Activated naive CD4-positive, alpha-beta T cell treated with anti-CD3 and anti-CD28 coated beads for 36 hours (primary cell): ENCODE measurements at regions not wholly inside any gene's neighbourhood (a gene's known extent, or its start where the extent isn't known, plus 50 kb on each side); places are given as distances from the start of the nearest gene placed in this dataset.

Experiments
- CTCF ChIA-PET: fragments of 350-600 bp; sonication (Branson Sonifier 250); formaldehyde crosslinking; loops from one replicate; lab custom pipeline; 2021; ENCODE audit warnings: antibody characterized with exemption; lab: Charles Lee
- DNase-seq: peaks from one replicate; pipeline ENCODE4 v3.0.0-alpha.2; 2020
- H3K27ac Mint-ChIP-seq: one replicate; pipeline ENCODE4 v1.8.0; 2021; ENCODE audit warnings: mild to moderate bottlenecking, mixed read lengths
- H3K27me3 Mint-ChIP-seq: one replicate; pipeline ENCODE4 v1.8.0; 2021; ENCODE audit warnings: low read depth, mixed read lengths
- H3K36me3 Mint-ChIP-seq: one replicate; pipeline ENCODE4 v1.8.0; 2021; ENCODE audit warnings: low read depth, mixed read lengths
- H3K4me1 Mint-ChIP-seq: one replicate; pipeline ENCODE4 v1.8.0; 2021; ENCODE audit warnings: low read depth, mixed read lengths
- H3K4me3 Mint-ChIP-seq: one replicate; pipeline ENCODE4 v1.8.0; 2021; ENCODE audit warnings: mild to moderate bottlenecking, moderate library complexity, mixed read lengths
- H3K9me3 Mint-ChIP-seq: one replicate; pipeline ENCODE4 v1.8.0; 2021; ENCODE audit warnings: mixed read lengths
- intact Hi-C: fragments of 100-400 bp; cut with micrococcal nuclease; formaldehyde crosslinking; loops from one replicate; pipeline ENCODE4 v1.15.1; 2023

DNA sequence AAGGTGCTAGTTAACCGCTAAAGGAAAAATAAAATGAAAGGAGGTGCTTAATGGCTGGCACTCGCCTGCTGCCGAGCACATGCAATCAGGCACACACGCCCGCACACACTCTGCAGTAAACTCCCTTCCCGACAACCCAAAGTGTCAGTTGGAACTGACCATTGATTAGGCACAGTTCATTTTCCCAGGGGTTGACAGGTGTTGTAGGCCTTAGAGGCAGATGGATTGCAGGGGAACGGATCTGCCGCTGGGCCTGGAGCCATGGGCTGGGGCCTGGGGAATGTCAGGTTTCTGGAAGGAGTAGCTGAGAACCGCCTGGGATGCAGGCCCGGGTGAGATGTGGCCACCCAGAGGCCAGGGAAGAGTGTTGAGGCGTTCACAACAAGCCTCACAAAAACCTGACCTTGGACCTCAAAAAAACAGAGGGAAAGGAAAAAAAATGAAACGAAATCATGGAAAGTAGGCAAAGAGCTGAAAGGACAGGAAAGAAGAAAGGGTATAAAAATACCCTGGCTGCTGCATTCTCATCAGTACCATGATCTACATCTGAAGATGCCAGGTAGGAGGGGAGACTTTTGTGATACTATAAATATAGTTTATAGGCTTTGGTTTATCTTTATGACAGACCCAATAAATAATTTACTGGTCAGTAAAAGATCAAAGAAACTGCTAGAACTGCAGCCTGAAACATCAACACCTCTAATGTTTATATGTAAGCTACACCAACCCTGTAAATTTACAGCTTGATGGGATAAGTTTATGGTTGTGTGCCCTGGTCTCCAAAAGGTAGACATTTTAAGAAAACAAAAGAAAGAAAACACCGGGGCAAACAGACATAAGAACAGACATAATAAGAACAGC lies 313.4 kb downstream of the BUD13 start:
- no peak for DNase-seq
- intact Hi-C loops = no loop called here
- Mint-ChIP-seq H3K4me3 (no peak overlapping the region), H3K9me3 (no peaks in the 10 kb centered on the region), H3K27ac (no peak overlapping the region), H3K4me1 (no peaks in the 10 kb centered on the region), H3K27me3 (peaks cover 22% of the 10 kb centered on the region), H3K36me3 (no peaks in the 10 kb centered on the region)
- CTCF ChIA-PET = no interaction called here

DNA sequence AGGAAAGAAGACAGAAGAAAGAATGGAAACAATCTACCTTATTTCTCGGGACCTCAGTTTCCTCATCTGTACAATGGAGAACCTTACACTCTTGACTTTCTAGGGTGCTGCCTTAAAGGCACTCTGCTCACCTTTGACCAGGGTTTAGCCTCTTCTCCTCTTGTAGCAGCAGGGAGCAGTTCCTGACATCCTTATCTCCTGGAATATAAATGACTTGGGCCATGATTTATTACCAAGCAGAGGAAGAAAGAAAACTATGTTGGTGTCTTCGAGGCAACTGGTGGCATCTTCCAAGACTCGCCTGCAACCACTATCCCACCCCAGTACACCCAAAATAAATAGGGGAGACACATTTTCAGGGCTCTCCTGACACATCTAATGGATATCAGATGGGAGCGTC lies 314.2 kb downstream of the BUD13 start:
- no peak for DNase-seq
- H3K36me3 Mint-ChIP-seq = no peaks in the 10 kb centered on the region
- H3K4me3 Mint-ChIP-seq = no peak overlapping the region
- intact Hi-C loops = no loop called here
- H3K4me1 Mint-ChIP-seq = no peaks in the 10 kb centered on the region
- no peak overlapping the region for H3K27ac Mint-ChIP-seq
- no peaks in the 10 kb centered on the region for H3K9me3 Mint-ChIP-seq
- CTCF ChIA-PET = no interaction called here
- H3K27me3 Mint-ChIP-seq = peaks cover 22% of the 10 kb centered on the region

DNA sequence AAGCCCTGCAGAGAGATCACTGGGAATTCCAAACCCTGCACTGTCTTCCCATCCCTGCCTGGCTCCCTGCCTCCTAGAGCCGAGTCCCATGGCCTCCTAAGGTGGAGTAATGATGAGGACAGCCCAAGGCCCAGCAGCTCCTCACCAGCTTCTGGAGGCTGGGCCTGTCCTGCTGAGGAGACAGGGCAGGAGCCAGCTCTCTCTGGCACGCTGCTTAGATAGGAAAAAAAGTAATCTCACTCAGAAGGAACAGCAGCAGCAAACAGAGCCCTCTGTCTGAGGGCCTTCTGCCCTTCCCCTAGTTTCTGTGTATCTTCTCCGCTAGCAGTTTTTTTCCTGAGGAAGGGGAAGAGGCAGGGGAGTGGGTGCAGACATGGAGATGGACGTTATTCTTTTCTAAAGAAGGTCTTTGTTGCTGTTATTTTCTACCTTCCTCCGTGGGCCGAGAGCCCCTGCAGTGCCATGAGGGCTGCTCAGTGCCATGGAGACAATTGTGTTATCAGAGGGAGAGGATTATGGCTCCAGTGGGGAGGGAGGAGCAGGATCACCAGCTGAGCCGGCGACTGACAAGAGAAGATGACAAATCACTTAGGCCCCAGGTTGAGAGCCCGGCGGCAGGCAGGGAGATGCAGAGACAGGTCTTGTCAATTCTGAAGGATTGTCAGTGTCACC lies 315.3 kb downstream of the BUD13 start:
- H3K27me3 Mint-ChIP-seq = peaks cover 21% of the 10 kb centered on the region
- no peaks in the 10 kb centered on the region for H3K9me3 Mint-ChIP-seq
- no peak overlapping the region for H3K27ac Mint-ChIP-seq
- CTCF ChIA-PET = no interaction called here
- no peaks in the 10 kb centered on the region for H3K36me3 Mint-ChIP-seq
- no peaks in the 10 kb centered on the region for H3K4me1 Mint-ChIP-seq
- no peak for DNase-seq
- intact Hi-C loops = no loop called here
- no peak overlapping the region for H3K4me3 Mint-ChIP-seq

DNA sequence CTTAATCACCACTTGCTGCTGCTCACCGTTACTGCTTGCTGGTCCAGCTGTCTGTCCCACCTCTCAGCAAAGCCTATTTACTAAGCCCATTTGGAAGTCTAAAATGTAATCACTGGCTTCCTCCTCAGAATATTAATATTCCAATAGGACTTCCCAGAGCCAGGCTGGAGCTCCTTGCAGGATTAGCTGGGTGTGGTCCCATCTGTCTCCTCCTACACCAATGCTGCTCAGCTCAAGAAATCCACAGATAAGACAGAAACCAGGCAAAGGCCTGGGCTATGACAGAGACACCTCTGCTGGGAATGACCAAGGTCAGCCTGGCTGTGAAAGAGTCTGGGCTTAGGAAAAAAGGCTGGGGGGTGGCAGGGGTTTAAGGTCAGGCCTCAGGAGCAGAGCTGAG lies 317.8 kb downstream of the BUD13 start:
- intact Hi-C loops = loop anchor here (1.0 to 5.0 kb wide), 2 partner anchors 187 to 236 kb away; no protein-coding TSS in a partner anchor
- CTCF ChIA-PET = interaction anchor here (1.1 to 1.8 kb wide), 4 partner anchors 187 to 259 kb away, joined by 4 to 9 read pairs (median 6); no protein-coding TSS in a partner anchor

DNA sequence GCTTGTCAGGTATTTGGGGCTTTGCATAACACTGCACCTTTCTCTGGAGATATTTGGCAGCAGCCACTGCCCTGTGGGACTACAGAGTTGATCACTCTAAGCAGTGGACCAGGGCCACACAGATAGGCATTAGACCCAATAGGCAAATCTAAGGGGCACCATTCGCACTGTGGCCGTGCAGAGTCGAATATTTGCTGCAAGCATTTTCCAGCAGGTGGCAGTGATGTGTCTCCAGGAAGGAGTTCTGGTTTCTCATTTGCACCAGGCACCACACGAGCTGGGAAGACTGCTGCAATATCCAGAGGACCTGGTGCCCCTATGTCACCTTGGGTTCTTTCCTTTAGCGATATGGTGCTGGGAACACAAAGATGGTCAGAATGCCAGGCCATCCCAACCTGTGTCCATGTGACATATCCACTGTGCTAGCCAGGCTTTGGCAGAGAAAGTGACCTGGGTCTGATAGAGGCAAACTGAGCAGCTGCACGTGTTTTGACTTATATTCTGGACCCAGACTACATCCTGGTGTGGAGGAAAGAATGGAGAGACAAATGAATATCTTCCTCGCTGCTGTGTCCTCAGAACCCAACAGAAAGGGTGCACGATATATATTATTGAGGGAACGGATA lies 318.7 kb downstream of the BUD13 start:
- Mint-ChIP-seq H3K4me3 (no peak overlapping the region), H3K27me3 (peaks cover 13% of the 10 kb centered on the region), H3K27ac (no peak overlapping the region), H3K9me3 (peaks cover 5% of the 10 kb centered on the region), H3K36me3 (no peaks in the 10 kb centered on the region), H3K4me1 (no peaks in the 10 kb centered on the region)
- CTCF ChIA-PET = interaction anchor here (0.6 to 1.8 kb wide), 5 partner anchors 188 to 260 kb away, joined by 3 to 9 read pairs (median 5); no protein-coding TSS in a partner anchor
- intact Hi-C loops = loop anchor here (1.0 to 5.0 kb wide), 2 partner anchors 188 to 237 kb away; no protein-coding TSS in a partner anchor
- peak; percentile 46 for DNase-seq

More for the DNA sequence above, 317.8 kb downstream of the BUD13 start:
- Mint-ChIP-seq H3K4me3 (no peak overlapping the region), H3K9me3 (peaks cover 5% of the 10 kb centered on the region), H3K4me1 (no peaks in the 10 kb centered on the region), H3K36me3 (no peaks in the 10 kb centered on the region), H3K27ac (no peak overlapping the region), H3K27me3 (peaks cover 14% of the 10 kb centered on the region)
- no peak for DNase-seq

DNA sequence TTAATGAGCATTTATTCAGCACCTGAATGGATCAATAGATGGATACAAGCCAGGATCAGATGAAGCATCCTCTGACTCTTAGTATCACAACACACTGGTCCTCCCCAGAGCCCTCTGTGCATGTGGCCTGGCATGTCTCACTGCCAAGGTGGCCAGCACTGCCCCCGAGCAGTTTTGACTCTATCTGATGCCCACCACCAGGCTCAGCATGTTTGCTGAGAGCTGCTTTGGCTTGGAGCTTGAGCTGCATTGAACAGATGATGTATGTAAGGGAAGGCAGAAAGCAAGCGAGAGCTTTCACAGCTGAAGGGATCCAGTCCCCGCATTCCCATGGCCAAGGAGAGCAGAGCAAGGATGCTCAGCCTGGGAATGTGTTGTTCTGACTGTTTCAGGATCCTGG lies 320.3 kb downstream of the BUD13 start:
- Mint-ChIP-seq H3K27ac (no peak overlapping the region), H3K9me3 (peaks cover 5% of the 10 kb centered on the region), H3K4me1 (no peaks in the 10 kb centered on the region), H3K36me3 (no peaks in the 10 kb centered on the region), H3K4me3 (no peak overlapping the region), H3K27me3 (peaks cover 3% of the 10 kb centered on the region)
- intact Hi-C loops = loop anchor here (5.0 kb wide), 1 partner anchor 190 kb away; no protein-coding TSS in a partner anchor
- CTCF ChIA-PET = interaction anchor here (0.6 kb wide), 1 partner anchor 936 kb away, joined by 3 read pairs; no protein-coding TSS in a partner anchor
- DNase-seq = no peak

DNA sequence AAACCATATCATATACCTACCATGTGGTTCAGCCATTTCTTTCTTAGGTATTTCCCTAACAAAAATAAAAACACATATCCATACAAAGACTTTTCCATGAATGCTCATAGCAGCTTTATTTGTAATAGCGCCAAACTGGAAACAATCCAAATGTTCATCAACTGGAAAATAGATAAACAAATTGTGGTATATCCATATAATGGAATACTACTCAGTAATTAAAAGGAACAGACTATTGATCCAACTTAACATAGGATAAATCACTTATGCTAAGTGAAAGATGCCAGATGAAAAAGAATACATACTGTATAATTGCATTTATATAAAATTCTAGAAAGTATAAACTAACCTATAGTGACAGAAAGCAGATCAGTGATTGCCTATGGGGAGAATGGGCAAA lies 323.3 kb downstream of the BUD13 start:
- H3K4me3 Mint-ChIP-seq = no peak overlapping the region
- no peaks in the 10 kb centered on the region for H3K36me3 Mint-ChIP-seq
- peaks cover 8% of the 10 kb centered on the region for H3K27me3 Mint-ChIP-seq
- DNase-seq = no peak
- H3K9me3 Mint-ChIP-seq = peaks cover 5% of the 10 kb centered on the region
- no peaks in the 10 kb centered on the region for H3K4me1 Mint-ChIP-seq
- H3K27ac Mint-ChIP-seq = no peak overlapping the region
- CTCF ChIA-PET = no interaction called here
- intact Hi-C loops = no loop called here

DNA sequence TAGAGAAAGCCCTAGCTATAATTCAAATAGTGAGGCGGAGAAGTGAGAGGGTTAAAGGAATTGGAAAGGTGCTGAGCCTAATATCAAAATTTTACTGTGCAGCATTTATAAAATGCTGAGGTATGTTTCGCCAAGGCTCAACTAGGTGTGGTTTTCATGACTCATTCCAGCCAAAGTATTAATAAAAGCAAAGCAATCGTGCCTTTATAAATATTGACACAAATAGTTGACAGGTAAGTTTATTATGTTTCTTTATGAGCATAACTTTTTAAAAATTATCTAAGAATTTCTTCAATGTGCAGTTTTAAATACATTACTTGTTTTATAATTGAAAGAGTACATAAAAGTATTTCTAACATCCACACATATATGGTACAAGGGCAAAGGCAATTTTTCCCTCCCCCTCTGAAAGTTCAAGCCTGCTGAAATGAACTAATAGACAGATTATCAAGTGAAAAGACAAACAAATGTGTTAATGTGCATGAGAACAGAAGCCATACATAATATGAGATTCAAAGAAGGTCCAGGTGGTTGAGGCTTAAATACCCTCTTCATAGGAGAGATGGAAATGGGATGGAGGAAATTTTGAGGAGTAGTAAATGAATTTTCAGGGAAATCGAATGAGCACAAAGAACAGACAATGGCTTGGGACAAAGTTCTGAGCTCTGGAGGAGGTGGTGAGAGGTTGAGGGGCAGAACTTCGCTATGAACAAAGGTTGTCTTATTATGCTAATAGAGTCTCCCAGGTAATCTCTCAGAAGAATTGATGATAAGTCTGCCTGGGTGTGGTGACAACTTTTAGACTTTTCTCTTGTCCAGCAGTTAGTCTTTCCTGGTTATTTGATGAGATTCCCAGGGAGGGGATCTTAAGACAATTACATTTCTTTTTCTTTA lies 326.5 kb downstream of the BUD13 start:
- no peak overlapping the region for H3K4me3 Mint-ChIP-seq

DNA sequence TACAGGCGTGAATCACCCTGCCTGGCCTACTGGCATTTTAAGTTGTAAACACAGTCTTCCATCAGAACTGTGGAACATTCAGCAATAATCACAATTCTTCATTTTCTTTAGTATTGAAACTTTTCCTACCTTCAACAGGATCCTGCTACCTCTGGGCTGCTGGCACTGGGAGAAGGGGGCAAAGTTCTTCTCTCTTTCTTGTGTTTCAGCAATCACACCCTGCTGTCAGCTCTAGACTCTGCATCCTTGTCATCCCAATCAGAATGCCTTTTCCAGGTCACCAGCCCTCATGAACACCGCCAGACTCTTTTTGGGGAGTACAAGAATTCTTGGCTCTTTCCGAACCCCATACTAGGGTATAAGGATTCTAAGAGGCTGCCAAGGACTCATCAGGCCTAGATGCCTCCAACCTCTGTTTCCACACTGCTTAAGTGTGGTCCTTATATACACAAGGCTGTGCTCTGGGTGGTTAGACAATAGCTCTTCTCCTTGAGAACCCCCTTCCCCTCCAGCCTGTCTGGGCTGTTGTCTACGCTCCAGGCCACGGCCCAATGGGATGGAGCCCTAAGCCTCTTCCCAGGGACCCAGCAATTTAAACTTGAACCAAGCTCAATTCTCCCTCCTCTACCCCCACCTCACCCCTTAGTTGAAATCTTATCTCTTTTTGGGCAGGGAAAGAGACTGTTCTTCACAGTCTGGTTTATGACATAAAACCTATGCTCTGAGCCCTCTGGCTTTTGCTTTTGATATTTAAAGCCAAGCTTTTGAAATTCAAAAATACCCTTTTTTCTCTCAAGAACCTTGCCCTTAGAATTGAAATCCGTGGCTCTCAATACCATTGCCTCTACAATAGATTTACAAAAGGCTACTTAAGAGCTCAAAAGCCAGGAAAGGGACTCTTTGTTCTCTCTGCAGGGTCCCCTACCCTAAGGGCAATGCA lies 327.4 kb downstream of the BUD13 start:
- DNase-seq = no peak
- Mint-ChIP-seq H3K36me3 (no peaks in the 10 kb centered on the region), H3K4me1 (no peaks in the 10 kb centered on the region), H3K9me3 (peaks cover 4% of the 10 kb centered on the region), H3K27me3 (peaks cover 8% of the 10 kb centered on the region), H3K4me3 (no peak overlapping the region), H3K27ac (no peak overlapping the region)
- intact Hi-C loops = no loop called here
- CTCF ChIA-PET = no interaction called here

More for the DNA sequence above, 326.5 kb downstream of the BUD13 start:
- H3K4me1 Mint-ChIP-seq = no peaks in the 10 kb centered on the region
- H3K36me3 Mint-ChIP-seq = no peaks in the 10 kb centered on the region
- H3K9me3 Mint-ChIP-seq = peaks cover 4% of the 10 kb centered on the region
- intact Hi-C loops = no loop called here
- DNase-seq = no peak
- H3K27ac Mint-ChIP-seq = no peak overlapping the region
- CTCF ChIA-PET = no interaction called here
- H3K27me3 Mint-ChIP-seq = peaks cover 8% of the 10 kb centered on the region

DNA sequence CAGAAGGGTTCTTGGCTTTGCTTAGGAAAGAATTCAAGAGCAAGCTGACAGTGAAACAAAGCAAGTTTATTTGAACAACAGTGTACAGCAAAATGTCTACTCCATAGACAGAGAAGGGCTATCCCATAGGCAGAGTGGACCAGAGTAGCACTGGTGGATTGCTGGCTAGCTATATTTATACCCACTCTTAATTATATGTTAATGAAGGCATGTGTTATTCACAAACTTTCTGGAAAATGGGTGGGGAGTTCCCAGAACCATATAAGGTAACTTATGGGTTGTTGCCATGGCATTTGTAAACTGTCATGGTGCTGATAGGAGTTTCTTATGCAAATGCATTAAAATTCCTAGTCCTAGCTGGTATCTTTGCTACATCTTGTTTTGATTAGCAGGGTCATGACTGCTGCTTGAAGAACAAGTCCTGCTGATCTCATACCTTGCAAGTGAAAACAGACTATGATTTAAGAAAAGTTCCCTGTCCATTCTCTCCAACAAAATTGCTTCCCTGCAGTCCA lies 330.5 kb downstream of the BUD13 start:
- Mint-ChIP-seq H3K4me1 (no peaks in the 10 kb centered on the region), H3K4me3 (no peak overlapping the region), H3K36me3 (no peaks in the 10 kb centered on the region), H3K27me3 (peaks cover 8% of the 10 kb centered on the region), H3K27ac (no peak overlapping the region), H3K9me3 (peaks cover 6% of the 10 kb centered on the region)
- DNase-seq = no peak
- intact Hi-C loops = no loop called here
- CTCF ChIA-PET = no interaction called here

DNA sequence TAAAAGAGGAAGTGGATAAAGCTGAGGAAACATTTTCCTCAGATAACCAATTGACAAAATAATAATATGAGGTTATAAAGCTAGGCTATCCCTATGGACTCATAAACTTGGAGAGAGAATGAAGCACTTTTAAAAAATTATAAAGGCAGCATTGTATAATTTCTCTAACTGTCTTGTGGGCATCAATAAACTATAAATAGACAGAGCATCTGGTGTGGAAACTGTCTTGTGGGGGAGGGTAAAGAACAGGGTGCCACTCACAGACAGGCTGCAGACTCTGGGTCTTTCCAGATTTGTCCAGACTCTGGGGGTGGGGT lies 333.5 kb downstream of the BUD13 start:
- Mint-ChIP-seq H3K4me3 (no peak overlapping the region), H3K9me3 (peaks cover 6% of the 10 kb centered on the region), H3K27ac (no peak overlapping the region), H3K36me3 (no peaks in the 10 kb centered on the region), H3K27me3 (no peaks in the 10 kb centered on the region), H3K4me1 (no peaks in the 10 kb centered on the region)
- CTCF ChIA-PET = no interaction called here
- intact Hi-C loops = no loop called here
- DNase-seq = no peak
